Upper lobe of left lung (tissue), 6 donors: ENCODE measurements at regions not wholly inside any gene's neighbourhood (a gene's known extent, or its start where the extent isn't known, plus 50 kb on each side); places are given as distances from the start of the nearest gene placed in this dataset.

Experiments used
- ATAC-seq, 2 donors: fragments of 200-7000 bp; cut with Tn5 transposase; one replicate each; pipeline ENCODE4 v1.9.1; 2022; ENCODE audit warnings: mild to moderate bottlenecking in 2 of 2, moderate library complexity in 2 of 2; ENCODE audit not compliant: low FRiP score in 2 of 2
- DNase-seq, 2 donors: peaks; one replicate each; pipeline ENCODE4 v3.0.0-alpha.2; 2019 to 2020
- H3K27ac ChIP-seq, 4 donors: fragments of 200-600 bp; sonication (generic); one replicate each; pipeline ENCODE4 v1.5.1; 2016 to 2019
- H3K27me3 ChIP-seq, 4 donors: fragments of 200-600 bp; sonication (generic); one replicate each; pipeline ENCODE4 v1.5.1; 2017 to 2019
- H3K36me3 ChIP-seq, 4 donors: fragments of 200-600 bp; sonication (generic); one replicate each; pipeline ENCODE4 v1.5.1; 2016 to 2019
- H3K4me1 ChIP-seq, 4 donors: fragments of 200-600 bp; sonication (generic); one replicate each; pipeline ENCODE4 v1.5.1; 2018 to 2019
- H3K4me3 ChIP-seq, 4 donors: fragments of 200-600 bp; sonication (generic); one replicate each; pipeline ENCODE4 v1.5.1; 2017 to 2019; ENCODE audit warnings: mild to moderate bottlenecking in 2 of 4, moderate library complexity in 1 of 4
- H3K9me3 ChIP-seq, 4 donors: fragments of 200-600 bp; sonication (generic); one replicate each; pipeline ENCODE4 v1.5.1; 2018 to 2019
- CTCF ChIP-seq, 6 experiments: fragments of 450-650 bp in 4 of 6; fragments of 200-600 bp in 2 of 6; sonication (generic) in 2 of 6; IDR thresholded peaks; one replicate each; pipeline ENCODE4 v1.5.1; 2016 to 2019; ENCODE audit warnings: antibody characterized with exemption in 6 of 6
- EP300 ChIP-seq, 4 donors: sonication (generic); formaldehyde crosslinking; IDR thresholded peaks; one replicate each; pipeline ENCODE4 v1.5.1; 2017; ENCODE audit warnings: antibody characterized with exemption in 4 of 4, control low read depth in 2 of 4
- POLR2A ChIP-seq, 4 donors: fragments of 450-650 bp; IDR thresholded peaks; one replicate each; pipeline ENCODE4 v1.5.1; 2016 to 2017; ENCODE audit warnings: antibody characterized with exemption in 4 of 4, mild to moderate bottlenecking in 2 of 4
- POLR2AphosphoS5 ChIP-seq, 2 donors: sonication (generic); formaldehyde crosslinking; IDR thresholded peaks; one replicate each; pipeline ENCODE4 v1.5.1; 2017; ENCODE audit warnings: antibody characterized with exemption in 2 of 2
- WGBS, 2 donors: methylation state at CpG; one replicate each; pipeline ENCODE4 v1.1.5; 2017 to 2018; 5-methylcytosine and 5-hydroxymethylcytosine counted together
- donor health status: DM: no; HTN: no; CAD: no; lungs with moderate emphysema.
- donor health status: DM: no; HTN: yes; CAD: no; lungs with severe emphysema.

DNA sequence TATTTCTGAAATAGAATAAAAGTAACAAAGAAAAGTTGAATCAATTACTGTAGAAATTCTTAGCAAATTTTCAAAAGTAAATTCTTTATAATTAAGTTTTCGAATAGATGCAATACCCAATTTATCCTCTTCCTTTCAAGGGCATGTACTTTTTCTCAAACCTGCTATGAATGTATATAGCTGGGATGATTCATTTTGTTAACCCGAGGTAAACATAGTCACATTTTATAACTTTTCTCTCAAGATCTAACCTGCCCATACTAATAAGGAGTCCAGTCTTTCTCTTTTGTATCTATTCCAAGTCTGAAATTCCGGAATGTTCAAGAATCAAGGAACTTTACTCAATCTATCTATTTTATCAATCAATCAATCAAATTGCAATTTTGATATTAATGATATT, 1072.9 kb downstream of the REEP3 start:
- H3K4me1 ChIP-seq = no peaks in the 10 kb centered on the region
- ATAC-seq (no peak), DNase-seq (no peak)
- WGBS, 2 donors = 87 to 90% methylated on average over 3 of the region's 3 CpGs
- no peaks in the 10 kb centered on the region for H3K36me3 ChIP-seq
- no peak overlapping the region for H3K27ac ChIP-seq
- no peaks in the 10 kb centered on the region for H3K27me3 ChIP-seq
- no peaks in the 10 kb centered on the region for H3K9me3 ChIP-seq
- no peak overlapping the region for H3K4me3 ChIP-seq
- TF ChIP-seq POLR2A (IDR thresholded peaks at IDR 0.05) (no peak), EP300 (IDR thresholded peaks at IDR 0.05) (no peak), POLR2AphosphoS5 (IDR thresholded peaks at IDR 0.05) (no peak), CTCF (IDR thresholded peaks at IDR 0.05) (no peak)

GRCh38 chr10:64598600-64598999, 1077.4 kb downstream of the REEP3 start:
- no peak overlapping the region for H3K27ac ChIP-seq
- H3K9me3 ChIP-seq = no peaks in the 10 kb centered on the region
- no peak for DNase-seq
- no peak for TF ChIP-seq CTCF (IDR thresholded peaks at IDR 0.05)
- no peak for TF ChIP-seq POLR2AphosphoS5 (IDR thresholded peaks at IDR 0.05)
- TF ChIP-seq POLR2A (IDR thresholded peaks at IDR 0.05) = no peak
- TF ChIP-seq EP300 (IDR thresholded peaks at IDR 0.05) = no peak
- no peaks in the 10 kb centered on the region for H3K36me3 ChIP-seq
- no peak overlapping the region for H3K4me3 ChIP-seq
- no peaks in the 10 kb centered on the region for H3K4me1 ChIP-seq
- ATAC-seq = no peak
- WGBS, 2 donors = 91 to 100% methylated on average over 1 of the region's 1 CpG
- no peaks in the 10 kb centered on the region for H3K27me3 ChIP-seq

DNA sequence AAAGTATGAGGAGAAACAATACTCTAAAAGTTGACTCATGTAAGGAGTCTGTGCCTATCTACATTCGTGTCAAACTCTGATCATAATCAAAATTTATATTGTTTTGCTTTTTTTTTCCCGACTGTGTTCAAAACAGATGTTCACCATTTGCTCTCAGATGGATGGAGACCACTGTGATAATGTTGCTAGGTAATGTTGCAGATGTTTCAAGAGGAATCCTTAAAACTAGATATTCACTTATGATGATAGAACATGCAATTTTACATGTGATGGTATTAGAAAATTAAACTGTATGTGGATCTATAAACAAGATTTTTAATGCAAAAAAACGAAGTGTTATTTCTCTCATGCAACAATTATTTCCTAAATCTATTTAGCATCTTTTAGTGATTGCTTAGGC, 1080.1 kb downstream of the REEP3 start:
- no peaks in the 10 kb centered on the region for H3K27me3 ChIP-seq
- DNase-seq (no peak), ATAC-seq (no peak)
- no peak overlapping the region for H3K4me3 ChIP-seq
- no peaks in the 10 kb centered on the region for H3K9me3 ChIP-seq
- H3K36me3 ChIP-seq = no peaks in the 10 kb centered on the region
- no peak for TF ChIP-seq CTCF (IDR thresholded peaks at IDR 0.05)
- TF ChIP-seq EP300 (IDR thresholded peaks at IDR 0.05) = no peak
- no peak for TF ChIP-seq POLR2A (IDR thresholded peaks at IDR 0.05)
- TF ChIP-seq POLR2AphosphoS5 (IDR thresholded peaks at IDR 0.05) = no peak
- no peak overlapping the region for H3K27ac ChIP-seq
- 54 to 56% methylated on average over 3 of the region's 3 CpGs for WGBS, 2 donors
- H3K4me1 ChIP-seq = no peaks in the 10 kb centered on the region

DNA sequence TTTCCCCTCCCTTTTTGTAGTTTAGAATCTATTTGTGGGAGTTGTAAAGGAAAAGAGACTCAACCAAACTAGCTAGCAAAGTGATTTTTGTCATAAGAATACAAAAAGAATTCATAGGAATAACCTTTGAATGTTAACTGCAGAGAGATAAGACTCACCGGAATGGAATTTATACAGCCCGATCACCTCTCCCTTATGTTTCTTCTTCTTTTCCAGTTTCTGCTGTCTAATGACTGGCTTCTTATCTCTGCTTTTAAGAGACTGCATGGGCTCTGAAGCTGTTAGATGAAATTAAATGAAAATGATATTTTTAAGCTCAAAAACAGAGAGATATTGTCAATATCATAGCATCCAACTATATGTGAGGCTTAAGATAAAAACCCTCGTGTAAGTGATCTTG, 1095.9 kb downstream of the REEP3 start:
- Histone ChIP-seq H3K4me3 (no peak overlapping the region), H3K4me1 (no peaks in the 10 kb centered on the region), H3K27ac (no peak overlapping the region), H3K9me3 (no peaks in the 10 kb centered on the region), H3K27me3 (no peaks in the 10 kb centered on the region), H3K36me3 (no peaks in the 10 kb centered on the region)
- no peak for ATAC-seq
- 45 to 55% methylated on average over 3 of the region's 3 CpGs for WGBS, 2 donors
- TF ChIP-seq EP300 (IDR thresholded peaks at IDR 0.05) = no peak
- DNase-seq = no peak

DNA sequence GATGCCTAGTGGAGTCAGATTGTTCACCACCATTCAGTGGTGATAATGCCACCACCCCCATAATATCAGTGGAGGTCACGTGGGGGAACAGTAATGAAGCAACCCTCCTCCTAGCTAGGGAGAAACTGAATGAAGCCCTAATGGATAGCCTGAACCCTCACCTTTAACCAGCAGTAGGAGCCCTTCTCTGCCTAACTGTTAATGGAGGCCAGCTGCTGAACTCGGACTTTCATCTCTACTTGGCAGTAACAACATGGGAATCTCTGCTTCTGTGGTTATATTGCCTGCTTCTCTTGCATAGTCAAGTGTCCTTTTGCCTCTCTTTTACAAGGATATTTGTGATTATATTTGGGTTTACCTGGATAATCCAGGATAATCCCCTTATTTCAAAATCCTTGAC, 1097.9 kb downstream of the REEP3 start:
- WGBS, 2 donors = 53 to 61% methylated on average over 2 of the region's 2 CpGs
- TF ChIP-seq POLR2A (IDR thresholded peaks at IDR 0.05) (no peak), EP300 (IDR thresholded peaks at IDR 0.05) (no peak), POLR2AphosphoS5 (IDR thresholded peaks at IDR 0.05) (no peak), CTCF (IDR thresholded peaks at IDR 0.05) (no peak)

More for the DNA sequence above, 1097.9 kb downstream of the REEP3 start:
- ATAC-seq (no peak), DNase-seq (no peak)
- Histone ChIP-seq H3K4me1 (no peaks in the 10 kb centered on the region), H3K27ac (no peak overlapping the region), H3K4me3 (no peak overlapping the region), H3K27me3 (no peaks in the 10 kb centered on the region), H3K36me3 (no peaks in the 10 kb centered on the region), H3K9me3 (no peaks in the 10 kb centered on the region)
